ENCODE measurements at regions not wholly inside any gene's neighbourhood (a gene's known extent, or its start where the extent isn't known, plus 50 kb on each side); places are given as distances from the start of the nearest gene placed in this dataset.

GRCh38 chr6:40948570-40948969 lies 90.5 kb downstream of the UNC5CL start:
- no peak overlapping the region for H3K27ac ChIP-seq (replicated peaks in 1 of 4)
- H3K4me1 ChIP-seq: no peaks in the 10 kb centered on the region
- no peaks in the 10 kb centered on the region for H3K9me3 ChIP-seq
- TF ChIP-seq POLR2AphosphoS5 (IDR thresholded peaks at IDR 0.05) (no peak), POLR2A (IDR thresholded peaks at IDR 0.05; ENCODE audit: low read depth) (no peak), EP300 (IDR thresholded peaks at IDR 0.05) (no peak), CTCF (IDR thresholded peaks at IDR 0.05) (no peak)
- H3K36me3 ChIP-seq: no peaks in the 10 kb centered on the region
- 89% methylated on average over 3 of the region's 3 CpGs for WGBS
- intact Hi-C loops (cut with DNase I): no loop called here
- DNase-seq (ENCODE audit: extremely low spot score): no peak
- no peaks in the 10 kb centered on the region for H3K27me3 ChIP-seq
- H3K4me3 ChIP-seq: no peak overlapping the region

- Histone ChIP-seq H3K27ac (replicated peaks in 1 of 4) (no peak overlapping the region), H3K36me3 (no peaks in the 10 kb centered on the region), H3K27me3 (no peaks in the 10 kb centered on the region), H3K4me3 (no peak overlapping the region), H3K9me3 (no peaks in the 10 kb centered on the region), H3K4me1 (no peaks in the 10 kb centered on the region)
- 95% methylated on average over 2 of the region's 2 CpGs for WGBS
- intact Hi-C loops (cut with DNase I): no loop called here
- TF ChIP-seq POLR2AphosphoS5 (IDR thresholded peaks at IDR 0.05) (no peak), EP300 (IDR thresholded peaks at IDR 0.05) (no peak), CTCF (IDR thresholded peaks at IDR 0.05) (no peak), POLR2A (IDR thresholded peaks at IDR 0.05; ENCODE audit: low read depth) (no peak)
- no peak for DNase-seq (ENCODE audit: extremely low spot score)
These were observed 91.0 kb downstream of the UNC5CL start for GRCh38 chr6:40947876-40948526.

- Histone ChIP-seq H3K36me3 (no peaks in the 10 kb centered on the region), H3K4me3 (no peak overlapping the region), H3K4me1 (no peaks in the 10 kb centered on the region), H3K9me3 (no peaks in the 10 kb centered on the region), H3K27ac (replicated peaks in 1 of 4) (no peak overlapping the region), H3K27me3 (no peaks in the 10 kb centered on the region)
- DNase-seq (ENCODE audit: extremely low spot score): no peak
- TF ChIP-seq POLR2A (IDR thresholded peaks at IDR 0.05; ENCODE audit: low read depth) (no peak), EP300 (IDR thresholded peaks at IDR 0.05) (no peak), POLR2AphosphoS5 (IDR thresholded peaks at IDR 0.05) (no peak), CTCF (IDR thresholded peaks at IDR 0.05) (no peak)
- 80% methylated on average over 1 of the region's 1 CpG for WGBS
- intact Hi-C loops (cut with DNase I): no loop called here
These were observed 92.2 kb downstream of the UNC5CL start for GRCh38 chr6:40946738-40947301.

- no peaks in the 10 kb centered on the region for H3K36me3 ChIP-seq
- WGBS: 68% methylated on average over 2 of the region's 2 CpGs
- DNase-seq (ENCODE audit: extremely low spot score): no peak
- no peaks in the 10 kb centered on the region for H3K27me3 ChIP-seq
- no peak overlapping the region for H3K27ac ChIP-seq (replicated peaks in 1 of 4)
- TF ChIP-seq POLR2AphosphoS5 (IDR thresholded peaks at IDR 0.05) (no peak), EP300 (IDR thresholded peaks at IDR 0.05) (no peak), POLR2A (IDR thresholded peaks at IDR 0.05; ENCODE audit: low read depth) (no peak), CTCF (IDR thresholded peaks at IDR 0.05) (no peak)
- no peaks in the 10 kb centered on the region for H3K4me1 ChIP-seq
- no peak overlapping the region for H3K4me3 ChIP-seq
- H3K9me3 ChIP-seq: no peaks in the 10 kb centered on the region
- intact Hi-C loops (cut with DNase I): no loop called here
These were observed 101.5 kb downstream of the UNC5CL start for GRCh38 chr6:40937491-40937890.

GRCh38 chr6:40936818-40937251 lies 102.2 kb downstream of the UNC5CL start:
- Histone ChIP-seq H3K9me3 (no peaks in the 10 kb centered on the region), H3K36me3 (no peaks in the 10 kb centered on the region), H3K4me1 (no peaks in the 10 kb centered on the region), H3K4me3 (no peak overlapping the region), H3K27me3 (no peaks in the 10 kb centered on the region), H3K27ac (replicated peaks in 1 of 4) (no peak overlapping the region)
- TF ChIP-seq POLR2AphosphoS5 (IDR thresholded peaks at IDR 0.05) (no peak), EP300 (IDR thresholded peaks at IDR 0.05) (no peak), POLR2A (IDR thresholded peaks at IDR 0.05; ENCODE audit: low read depth) (no peak), CTCF (IDR thresholded peaks at IDR 0.05) (no peak)
- intact Hi-C loops (cut with DNase I): no loop called here
- DNase-seq (ENCODE audit: extremely low spot score): no peak
- 56% methylated on average over 3 of the region's 3 CpGs for WGBS
